Vagina (tissue), 2 donors: ENCODE measurements at regions not wholly inside any gene's neighbourhood (a gene's known extent, or its start where the extent isn't known, plus 50 kb on each side); places are given as distances from the start of the nearest gene placed in this dataset.

Experiments used
- DNase-seq, 2 donors: peaks; one replicate each; pipeline ENCODE4 v3.0.0-alpha.2; 2017; ENCODE audit errors: extremely low spot score in 2 of 2
- H3K27ac ChIP-seq: fragments of 200-600 bp; sonication (generic); one replicate; pipeline ENCODE4 v1.5.1; 2019
- H3K27me3 ChIP-seq: fragments of 200-600 bp; sonication (generic); one replicate; pipeline ENCODE4 v1.5.1; 2019
- H3K36me3 ChIP-seq, 2 donors: fragments of 200-600 bp; sonication (generic); one replicate each; pipeline ENCODE4 v1.5.1; 2017 to 2019
- H3K4me1 ChIP-seq: fragments of 200-600 bp; sonication (generic); one replicate; pipeline ENCODE4 v1.5.1; 2019
- H3K4me3 ChIP-seq, 2 donors: fragments of 200-600 bp; sonication (generic); 1 replicate in 1 of 2; 2 replicates in 1 of 2; pipeline ENCODE4 v1.5.1; 2016 to 2019
- H3K9me3 ChIP-seq: fragments of 200-600 bp; sonication (generic); one replicate; pipeline ENCODE4 v1.5.1; 2019
- CTCF ChIP-seq, 3 experiments: fragments of 450-650 bp in 2 of 3; fragments of 200-600 bp in 1 of 3; sonication (generic) in 1 of 3; IDR thresholded peaks; one replicate each; pipeline ENCODE4 v1.5.1; 2017 to 2019; ENCODE audit warnings: antibody characterized with exemption in 3 of 3, mild to moderate bottlenecking in 2 of 3, moderate library complexity in 2 of 3
- POLR2A ChIP-seq, 2 donors: fragments of 450-650 bp; IDR thresholded peaks; one replicate each; pipeline ENCODE4 v1.6.1; 2017; ENCODE audit warnings: antibody characterized with exemption in 2 of 2, mild to moderate bottlenecking in 2 of 2, moderate library complexity in 2 of 2
- POLR2AphosphoS5 ChIP-seq, 2 donors: sonication (generic); formaldehyde crosslinking; IDR thresholded peaks; one replicate each; pipeline ENCODE4 v1.9.0; 2017; ENCODE audit warnings: antibody characterized with exemption in 2 of 2, mild to moderate bottlenecking in 2 of 2, low read depth in 1 of 2; ENCODE audit not compliant: insufficient read depth in 1 of 2
- intact Hi-C: fragments of 100-400 bp; cut with DNase I; formaldehyde crosslinking; loops from one replicate; pipeline ENCODE4 v1.15.1; 2023

- Histone ChIP-seq H3K9me3 (no peaks in the 10 kb centered on the region), H3K4me1 (no peaks in the 10 kb centered on the region), H3K4me3 (no peak overlapping the region), H3K36me3 (no peaks in the 10 kb centered on the region), H3K27me3 (no peaks in the 10 kb centered on the region), H3K27ac (no peak overlapping the region)
- no peak for DNase-seq
- intact Hi-C loops: no loop called here
- TF ChIP-seq CTCF (IDR thresholded peaks at IDR 0.05) (no peak), POLR2A (IDR thresholded peaks at IDR 0.05) (no peak), POLR2AphosphoS5 (IDR thresholded peaks at IDR 0.05; ENCODE audit: insufficient read depth in 1 of 2, low read depth in 1 of 2) (no peak)
Measured at GRCh38 chr4:177220376-177220775, 89.3 kb upstream of the NEIL3 start.

- Histone ChIP-seq H3K27me3 (no peaks in the 10 kb centered on the region), H3K4me1 (no peaks in the 10 kb centered on the region), H3K4me3 (no peak overlapping the region), H3K27ac (no peak overlapping the region), H3K36me3 (no peaks in the 10 kb centered on the region), H3K9me3 (no peaks in the 10 kb centered on the region)
- no peak for TF ChIP-seq POLR2A (IDR thresholded peaks at IDR 0.05)
- TF ChIP-seq CTCF (IDR thresholded peaks at IDR 0.05): no peak
- no peak for TF ChIP-seq POLR2AphosphoS5 (IDR thresholded peaks at IDR 0.05; ENCODE audit: insufficient read depth in 1 of 2, low read depth in 1 of 2)
- no peak for DNase-seq
- intact Hi-C loops: no loop called here
Measured at GRCh38 chr4:177222781-177223180, 86.9 kb upstream of the NEIL3 start.

GRCh38 chr4:177225605-177226004 lies 84.1 kb upstream of the NEIL3 start:
- Histone ChIP-seq H3K4me3 (no peak overlapping the region), H3K27me3 (no peaks in the 10 kb centered on the region), H3K36me3 (no peaks in the 10 kb centered on the region), H3K4me1 (no peaks in the 10 kb centered on the region), H3K27ac (no peak overlapping the region), H3K9me3 (no peaks in the 10 kb centered on the region)
- intact Hi-C loops: no loop called here
- TF ChIP-seq POLR2A (IDR thresholded peaks at IDR 0.05) (no peak), CTCF (IDR thresholded peaks at IDR 0.05) (no peak), POLR2AphosphoS5 (IDR thresholded peaks at IDR 0.05; ENCODE audit: insufficient read depth in 1 of 2, low read depth in 1 of 2) (no peak)
- no peak for DNase-seq

GRCh38 chr4:177227636-177228035 lies 82.0 kb upstream of the NEIL3 start:
- no peak for TF ChIP-seq POLR2A (IDR thresholded peaks at IDR 0.05)
- TF ChIP-seq POLR2AphosphoS5 (IDR thresholded peaks at IDR 0.05; ENCODE audit: insufficient read depth in 1 of 2, low read depth in 1 of 2): no peak
- no peak for TF ChIP-seq CTCF (IDR thresholded peaks at IDR 0.05)

GRCh38 chr4:177228599-177228998 lies 81.1 kb upstream of the NEIL3 start:
- no peaks in the 10 kb centered on the region for H3K27me3 ChIP-seq
- intact Hi-C loops: no loop called here

More at GRCh38 chr4:177227636-177228035, 82.0 kb upstream of the NEIL3 start:
- no peak overlapping the region for H3K4me3 ChIP-seq
- H3K9me3 ChIP-seq: no peaks in the 10 kb centered on the region
- no peaks in the 10 kb centered on the region for H3K36me3 ChIP-seq
- intact Hi-C loops: no loop called here
- DNase-seq: no peak
- no peaks in the 10 kb centered on the region for H3K27me3 ChIP-seq
- no peaks in the 10 kb centered on the region for H3K4me1 ChIP-seq
- no peak overlapping the region for H3K27ac ChIP-seq

More at GRCh38 chr4:177228599-177228998, 81.1 kb upstream of the NEIL3 start:
- no peak overlapping the region for H3K4me3 ChIP-seq
- H3K9me3 ChIP-seq: no peaks in the 10 kb centered on the region
- no peak for TF ChIP-seq POLR2AphosphoS5 (IDR thresholded peaks at IDR 0.05; ENCODE audit: insufficient read depth in 1 of 2, low read depth in 1 of 2)
- TF ChIP-seq POLR2A (IDR thresholded peaks at IDR 0.05): no peak
- no peak for TF ChIP-seq CTCF (IDR thresholded peaks at IDR 0.05)
- no peak for DNase-seq
- no peaks in the 10 kb centered on the region for H3K4me1 ChIP-seq
- no peak overlapping the region for H3K27ac ChIP-seq
- no peaks in the 10 kb centered on the region for H3K36me3 ChIP-seq
